ENCODE measurements at regions not wholly inside any gene's neighbourhood (a gene's known extent, or its start where the extent isn't known, plus 50 kb on each side); places are given as distances from the start of the nearest gene placed in this dataset.

GRCh38 chr10:65765006-65765541, 1160.8 kb upstream of the LRRTM3 start:
- no peaks in the 10 kb centered on the region for H3K36me3 Mint-ChIP-seq (ENCODE audit: insufficient read depth, unreplicated experiment)
- ChIA-PET CTCF (interaction anchor here (0.8 kb wide), 1 partner anchor 9 kb away, joined by 3 read pairs; no protein-coding TSS in a partner anchor), POLR2A (no interaction called here)
- no peak for TF ChIP-seq CTCF (IDR thresholded peaks at IDR 0.05; ENCODE audit: unreplicated experiment)
- no peaks in the 10 kb centered on the region for H3K9me3 Mint-ChIP-seq (ENCODE audit: unreplicated experiment)
- H3K27me3 Mint-ChIP-seq (ENCODE audit: insufficient read depth, unreplicated experiment), result no peaks in the 10 kb centered on the region
- DNase-seq (ENCODE audit: unreplicated experiment), result no peak
- intact Hi-C loops (cut with micrococcal nuclease), result no loop called here
- no TSS peak for BruUV-seq (replicated peaks)
- no peak overlapping the region for H3K27ac Mint-ChIP-seq (ENCODE audit: low read depth, unreplicated experiment)
- no peaks in the 10 kb centered on the region for H3K4me1 Mint-ChIP-seq (ENCODE audit: insufficient read depth, unreplicated experiment)
- no peak overlapping the region for H3K4me3 Mint-ChIP-seq (ENCODE audit: unreplicated experiment)

- no peaks in the 10 kb centered on the region for H3K9me3 Mint-ChIP-seq (ENCODE audit: unreplicated experiment)
- ChIA-PET CTCF (no interaction called here), POLR2A (interaction anchor here (2.1 kb wide), 1 partner anchor 10 kb away, joined by 5 read pairs; no protein-coding TSS in a partner anchor)
- no peak for TF ChIP-seq CTCF (IDR thresholded peaks at IDR 0.05; ENCODE audit: unreplicated experiment)
- no TSS peak for BruUV-seq (replicated peaks)
- no peaks in the 10 kb centered on the region for H3K36me3 Mint-ChIP-seq (ENCODE audit: insufficient read depth, unreplicated experiment)
- no peak overlapping the region for H3K27ac Mint-ChIP-seq (ENCODE audit: low read depth, unreplicated experiment)
- no peaks in the 10 kb centered on the region for H3K4me1 Mint-ChIP-seq (ENCODE audit: insufficient read depth, unreplicated experiment)
- intact Hi-C loops (cut with micrococcal nuclease), result no loop called here
- H3K27me3 Mint-ChIP-seq (ENCODE audit: insufficient read depth, unreplicated experiment), result no peaks in the 10 kb centered on the region
- no peak for DNase-seq (ENCODE audit: unreplicated experiment)
- H3K4me3 Mint-ChIP-seq (ENCODE audit: unreplicated experiment), result no peak overlapping the region
Observed at GRCh38 chr10:65769828-65770227, 1156.0 kb upstream of the LRRTM3 start.

DNA sequence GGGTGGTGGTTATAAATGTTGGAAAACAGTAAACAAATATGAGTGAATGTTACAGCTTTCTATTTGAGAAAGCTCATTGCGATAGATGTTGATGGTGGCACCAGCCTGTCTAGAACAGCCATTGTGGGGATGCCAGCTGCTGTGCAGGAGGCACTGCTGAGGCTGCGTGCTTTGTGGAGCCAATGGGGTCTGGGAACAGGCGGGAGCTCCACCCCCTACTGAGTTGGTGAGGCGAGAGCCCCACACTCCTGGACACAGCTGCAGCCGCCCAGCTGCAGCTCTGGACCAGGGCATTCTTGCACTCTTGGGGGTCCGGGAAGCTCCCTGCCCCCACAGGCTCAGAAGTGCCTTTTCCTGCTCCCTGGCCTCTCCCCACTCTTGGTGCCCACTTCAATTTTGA, 1147.1 kb upstream of the LRRTM3 start:
- H3K27ac Mint-ChIP-seq (ENCODE audit: low read depth, unreplicated experiment), result no peak overlapping the region
- ChIA-PET POLR2A (interaction anchor here (1.6 kb wide), 1 partner anchor 10 kb away, joined by 5 read pairs; no protein-coding TSS in a partner anchor), CTCF (interaction anchor here (0.8 kb wide), 1 partner anchor 24 kb away, joined by 3 read pairs; no protein-coding TSS in a partner anchor)
- no peak for DNase-seq (ENCODE audit: unreplicated experiment)
- no peaks in the 10 kb centered on the region for H3K4me1 Mint-ChIP-seq (ENCODE audit: insufficient read depth, unreplicated experiment)
- no peak overlapping the region for H3K4me3 Mint-ChIP-seq (ENCODE audit: unreplicated experiment)
- TF ChIP-seq CTCF (IDR thresholded peaks at IDR 0.05; ENCODE audit: unreplicated experiment), result no peak
- BruUV-seq (replicated peaks), result no TSS peak
- no peaks in the 10 kb centered on the region for H3K36me3 Mint-ChIP-seq (ENCODE audit: insufficient read depth, unreplicated experiment)
- no peaks in the 10 kb centered on the region for H3K27me3 Mint-ChIP-seq (ENCODE audit: insufficient read depth, unreplicated experiment)
- intact Hi-C loops (cut with micrococcal nuclease), result no loop called here
- no peaks in the 10 kb centered on the region for H3K9me3 Mint-ChIP-seq (ENCODE audit: unreplicated experiment)

GRCh38 chr10:65779985-65780384, 1145.9 kb upstream of the LRRTM3 start:
- intact Hi-C loops (cut with micrococcal nuclease), result no loop called here
- Mint-ChIP-seq H3K27me3 (ENCODE audit: insufficient read depth, unreplicated experiment) (no peaks in the 10 kb centered on the region), H3K27ac (ENCODE audit: low read depth, unreplicated experiment) (no peak overlapping the region), H3K4me1 (ENCODE audit: insufficient read depth, unreplicated experiment) (no peaks in the 10 kb centered on the region), H3K36me3 (ENCODE audit: insufficient read depth, unreplicated experiment) (no peaks in the 10 kb centered on the region), H3K4me3 (ENCODE audit: unreplicated experiment) (no peak overlapping the region), H3K9me3 (ENCODE audit: unreplicated experiment) (no peaks in the 10 kb centered on the region)
- TF ChIP-seq CTCF (IDR thresholded peaks at IDR 0.05; ENCODE audit: unreplicated experiment), result no peak
- DNase-seq (ENCODE audit: unreplicated experiment), result no peak
- no TSS peak for BruUV-seq (replicated peaks)
- CTCF ChIA-PET, result interaction anchor here (0.6 to 1.9 kb wide), 3 partner anchors 11 to 168 kb away, joined by 3 to 7 read pairs (median 3); no protein-coding TSS in a partner anchor
- POLR2A ChIA-PET, result interaction anchor here (1.6 kb wide), 1 partner anchor 11 kb away, joined by 5 read pairs; no protein-coding TSS in a partner anchor

Data from MCF 10A (cell line).